ENCODE measurements at regions not wholly inside any gene's neighbourhood (a gene's known extent, or its start where the extent isn't known, plus 50 kb on each side); places are given as distances from the start of the nearest gene placed in this dataset.

DNA sequence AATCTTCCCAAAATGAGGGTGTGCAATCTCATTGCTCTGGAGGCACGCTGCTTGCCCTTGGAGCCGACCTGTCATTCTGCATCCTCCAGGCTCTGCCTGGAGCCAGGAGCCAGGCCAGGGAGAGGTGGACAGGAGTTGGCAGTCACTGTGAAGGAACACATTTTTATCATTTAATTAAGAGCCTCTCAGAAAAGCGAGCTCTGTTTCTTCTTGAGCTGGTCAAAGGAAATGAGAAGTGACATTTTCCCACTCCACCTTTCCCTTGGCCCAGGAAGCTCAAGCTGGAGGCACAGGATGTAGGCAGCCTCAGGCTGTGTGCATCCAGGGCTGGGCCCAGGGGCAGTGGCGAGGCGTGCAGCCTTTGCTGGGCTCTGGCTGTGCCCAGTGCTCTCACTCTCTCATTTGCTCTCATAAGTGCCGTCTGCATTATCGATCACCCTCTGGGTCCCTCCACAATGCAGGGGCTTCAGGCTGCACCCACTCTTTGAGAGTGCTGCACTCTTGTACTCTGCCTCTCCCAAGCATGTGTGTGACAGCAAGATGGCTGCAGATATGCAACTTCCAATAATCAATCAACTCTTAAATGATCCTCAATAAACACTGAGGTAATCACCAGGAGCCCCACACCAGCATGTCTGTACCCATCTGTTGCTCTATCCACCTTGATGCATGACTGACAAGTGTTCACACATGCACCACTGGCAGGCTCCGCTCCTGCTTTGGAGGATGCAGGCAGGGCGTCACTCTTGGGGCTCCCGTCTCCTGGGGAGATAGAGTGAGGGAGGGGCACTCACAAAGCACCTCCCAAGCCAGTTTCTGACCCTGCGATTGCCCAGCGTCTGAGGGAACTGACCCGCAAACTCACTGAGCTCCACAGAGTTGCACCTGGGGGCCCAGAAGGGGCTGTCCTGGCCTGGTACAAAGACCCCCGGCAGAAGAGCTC, 171.4 kb downstream of the ZNF248 start:
- H3K4me3 ChIP-seq (ENCODE audit: low read depth in 1 of 2, low read length in 2 of 2) = no peak overlapping the region
- H3K4me1 ChIP-seq (ENCODE audit: control insufficient read depth in 1 of 2, insufficient read depth in 2 of 2, low read length in 2 of 2) = no peaks in the 10 kb centered on the region
- H3K27me3 ChIP-seq (ENCODE audit: control insufficient read depth in 1 of 2, insufficient read depth in 2 of 2, low read length in 2 of 2) = no peaks in the 10 kb centered on the region
- H3K9ac ChIP-seq (ENCODE audit: low read depth in 1 of 2, low read length in 2 of 2) = no peak overlapping the region
- peaks cover 23 to 36% of the 10 kb centered on the region in 2 donors for H3K9me3 ChIP-seq (ENCODE audit: control insufficient read depth in 1 of 2, low read length in 2 of 2)
- no peak overlapping the region for H3K27ac ChIP-seq (ENCODE audit: low read depth, low read length)
- no peaks in the 10 kb centered on the region for H3K36me3 ChIP-seq (ENCODE audit: control insufficient read depth in 1 of 2, insufficient read depth in 2 of 2, low read length in 2 of 2)

- Histone ChIP-seq H3K9ac (ENCODE audit: low read depth in 1 of 2, low read length in 2 of 2) (no peak overlapping the region), H3K4me3 (ENCODE audit: low read depth in 1 of 2, low read length in 2 of 2) (no peak overlapping the region), H3K27ac (ENCODE audit: low read depth, low read length) (no peak overlapping the region), H3K9me3 (ENCODE audit: control insufficient read depth in 1 of 2, low read length in 2 of 2) (peaks cover 23 to 40% of the 10 kb centered on the region in 2 donors), H3K4me1 (ENCODE audit: control insufficient read depth in 1 of 2, insufficient read depth in 2 of 2, low read length in 2 of 2) (no peaks in the 10 kb centered on the region), H3K27me3 (ENCODE audit: control insufficient read depth in 1 of 2, insufficient read depth in 2 of 2, low read length in 2 of 2) (no peaks in the 10 kb centered on the region), H3K36me3 (ENCODE audit: control insufficient read depth in 1 of 2, insufficient read depth in 2 of 2, low read length in 2 of 2) (no peaks in the 10 kb centered on the region)
Measured at GRCh38 chr10:37684765-37685164, 172.6 kb downstream of the ZNF248 start.

GRCh38 chr10:37682617-37683016, 174.8 kb downstream of the ZNF248 start:
- no peaks in the 10 kb centered on the region for H3K36me3 ChIP-seq (ENCODE audit: control insufficient read depth in 1 of 2, insufficient read depth in 2 of 2, low read length in 2 of 2)
- H3K27ac ChIP-seq (ENCODE audit: low read depth, low read length) = no peak overlapping the region
- no peaks in the 10 kb centered on the region for H3K27me3 ChIP-seq (ENCODE audit: control insufficient read depth in 1 of 2, insufficient read depth in 2 of 2, low read length in 2 of 2)
- H3K9ac ChIP-seq (ENCODE audit: low read depth in 1 of 2, low read length in 2 of 2) = no peak overlapping the region
- no peak overlapping the region for H3K4me3 ChIP-seq (ENCODE audit: low read depth in 1 of 2, low read length in 2 of 2)
- H3K9me3 ChIP-seq (ENCODE audit: control insufficient read depth in 1 of 2, low read length in 2 of 2) = peaks cover 23 to 51% of the 10 kb centered on the region in 2 donors
- no peaks in the 10 kb centered on the region for H3K4me1 ChIP-seq (ENCODE audit: control insufficient read depth in 1 of 2, insufficient read depth in 2 of 2, low read length in 2 of 2)

- Histone ChIP-seq H3K9ac (ENCODE audit: low read depth in 1 of 2, low read length in 2 of 2) (no peak overlapping the region), H3K27ac (ENCODE audit: low read depth, low read length) (no peak overlapping the region), H3K4me3 (ENCODE audit: low read depth in 1 of 2, low read length in 2 of 2) (no peak overlapping the region), H3K4me1 (ENCODE audit: control insufficient read depth in 1 of 2, insufficient read depth in 2 of 2, low read length in 2 of 2) (no peaks in the 10 kb centered on the region), H3K36me3 (ENCODE audit: control insufficient read depth in 1 of 2, insufficient read depth in 2 of 2, low read length in 2 of 2) (no peaks in the 10 kb centered on the region), H3K9me3 (ENCODE audit: control insufficient read depth in 1 of 2, low read length in 2 of 2) (peaks cover 20 to 47% of the 10 kb centered on the region in 2 donors), H3K27me3 (ENCODE audit: control insufficient read depth in 1 of 2, insufficient read depth in 2 of 2, low read length in 2 of 2) (no peaks in the 10 kb centered on the region)
Measured at GRCh38 chr10:37681617-37681999, 175.8 kb downstream of the ZNF248 start.

DNA sequence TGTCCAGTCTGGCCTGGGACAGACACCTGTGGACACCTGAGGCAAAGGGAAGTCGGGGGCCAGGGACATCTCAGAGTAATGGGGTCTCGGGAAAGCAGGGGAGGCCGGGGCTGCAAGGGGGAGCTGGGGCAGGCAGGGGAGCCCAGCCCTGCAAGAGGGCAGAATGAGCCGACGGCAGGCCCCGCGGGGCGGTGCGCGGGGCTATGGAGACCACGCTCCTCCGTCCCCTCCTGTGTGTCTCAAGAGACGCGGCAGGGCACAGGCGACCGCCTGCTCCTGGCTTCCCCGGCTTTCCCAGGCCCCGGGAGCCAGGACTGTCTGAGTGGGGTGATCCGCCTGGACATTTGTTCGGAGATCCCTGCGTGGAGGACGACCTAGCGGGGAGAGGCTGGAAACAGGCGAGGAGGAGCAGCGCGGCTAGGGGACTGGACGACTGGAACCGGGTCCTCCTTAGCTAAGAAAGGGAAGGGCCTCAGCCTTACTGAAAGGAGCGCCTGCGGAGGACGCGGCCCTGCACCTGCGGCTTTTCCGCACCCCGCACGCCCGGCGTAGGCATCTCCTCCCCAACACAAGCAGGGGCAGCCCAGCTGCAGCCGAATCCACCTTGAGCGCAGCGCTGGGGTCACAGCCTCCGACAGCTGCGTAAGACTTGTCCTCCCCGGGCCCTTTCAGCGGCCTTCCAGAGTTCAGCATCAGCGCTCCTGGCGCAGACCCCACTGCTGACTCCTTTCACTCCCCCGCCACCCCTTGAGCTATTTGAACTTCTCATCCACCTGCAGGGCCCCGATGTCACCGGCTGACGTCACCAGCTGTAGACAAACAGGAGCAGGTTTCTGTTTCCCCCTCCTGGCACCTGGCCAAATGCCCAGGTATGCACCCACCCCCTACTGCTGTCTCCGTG, 176.4 kb downstream of the ZNF248 start:
- Histone ChIP-seq H3K9me3 (ENCODE audit: control insufficient read depth in 1 of 2, low read length in 2 of 2) (peaks cover 14 to 46% of the 10 kb centered on the region in 2 donors), H3K27ac (ENCODE audit: low read depth, low read length) (no peak overlapping the region), H3K4me3 (ENCODE audit: low read depth in 1 of 2, low read length in 2 of 2) (no peak overlapping the region), H3K36me3 (ENCODE audit: control insufficient read depth in 1 of 2, insufficient read depth in 2 of 2, low read length in 2 of 2) (no peaks in the 10 kb centered on the region), H3K9ac (ENCODE audit: low read depth in 1 of 2, low read length in 2 of 2) (no peak overlapping the region), H3K27me3 (ENCODE audit: control insufficient read depth in 1 of 2, insufficient read depth in 2 of 2, low read length in 2 of 2) (no peaks in the 10 kb centered on the region), H3K4me1 (ENCODE audit: control insufficient read depth in 1 of 2, insufficient read depth in 2 of 2, low read length in 2 of 2) (no peaks in the 10 kb centered on the region)

DNA sequence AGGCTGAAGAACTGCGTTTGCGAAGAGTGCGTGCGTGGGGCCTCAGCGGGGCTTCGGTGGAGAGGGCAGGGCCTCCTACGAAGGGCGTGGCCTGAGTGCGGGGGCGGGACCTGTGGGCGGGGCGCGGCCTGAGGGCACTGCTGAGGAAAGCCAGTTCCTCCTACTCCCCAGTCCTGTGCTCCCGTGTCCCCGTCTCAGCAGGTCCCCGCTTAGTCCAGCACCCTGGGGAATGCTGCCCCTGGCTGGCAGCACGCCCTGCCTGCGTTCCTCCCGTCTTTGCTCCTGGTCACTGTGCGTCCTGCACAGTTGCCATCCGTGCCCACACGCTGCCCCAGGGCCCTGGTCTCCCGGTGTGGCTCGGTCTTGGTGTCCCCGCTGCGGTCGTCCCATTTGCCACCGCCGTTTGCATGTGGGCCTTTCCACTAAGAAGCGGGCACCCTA, 177.1 kb downstream of the ZNF248 start:
- no peak overlapping the region for H3K27ac ChIP-seq (ENCODE audit: low read depth, low read length)
- no peak overlapping the region for H3K9ac ChIP-seq (ENCODE audit: low read depth in 1 of 2, low read length in 2 of 2)
- H3K36me3 ChIP-seq (ENCODE audit: control insufficient read depth in 1 of 2, insufficient read depth in 2 of 2, low read length in 2 of 2) = no peaks in the 10 kb centered on the region
- H3K4me1 ChIP-seq (ENCODE audit: control insufficient read depth in 1 of 2, insufficient read depth in 2 of 2, low read length in 2 of 2) = no peaks in the 10 kb centered on the region
- no peaks in the 10 kb centered on the region for H3K27me3 ChIP-seq (ENCODE audit: control insufficient read depth in 1 of 2, insufficient read depth in 2 of 2, low read length in 2 of 2)
- H3K4me3 ChIP-seq (ENCODE audit: low read depth in 1 of 2, low read length in 2 of 2) = no peak overlapping the region
- peaks cover 16 to 47% of the 10 kb centered on the region in 2 donors for H3K9me3 ChIP-seq (ENCODE audit: control insufficient read depth in 1 of 2, low read length in 2 of 2)

DNA sequence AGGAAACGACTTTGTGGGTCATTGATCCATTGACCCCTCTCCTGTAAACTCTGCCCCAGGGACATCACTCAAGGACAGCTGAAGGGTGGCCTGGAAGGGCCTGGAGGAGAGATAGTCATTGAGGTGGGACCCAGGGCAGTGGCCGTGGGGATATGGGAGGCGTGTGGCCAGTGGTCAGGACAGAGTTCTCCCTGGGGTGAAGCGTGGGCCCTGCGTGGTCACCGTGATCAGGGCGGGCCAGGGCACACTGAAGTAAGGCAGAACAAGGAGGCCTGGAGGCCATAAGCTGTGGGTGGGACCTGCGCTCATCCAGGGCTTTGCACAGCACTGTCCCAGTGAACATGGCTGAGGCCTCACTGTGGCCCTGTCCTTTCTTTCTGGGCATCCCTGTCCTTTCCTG, 177.9 kb downstream of the ZNF248 start:
- H3K27ac ChIP-seq (ENCODE audit: low read depth, low read length) = no peak overlapping the region
- no peak overlapping the region for H3K4me3 ChIP-seq (ENCODE audit: low read depth in 1 of 2, low read length in 2 of 2)
- H3K9me3 ChIP-seq (ENCODE audit: control insufficient read depth in 1 of 2, low read length in 2 of 2) = peaks cover 24 to 45% of the 10 kb centered on the region in 2 donors
- H3K27me3 ChIP-seq (ENCODE audit: control insufficient read depth in 1 of 2, insufficient read depth in 2 of 2, low read length in 2 of 2) = no peaks in the 10 kb centered on the region
- no peak overlapping the region for H3K9ac ChIP-seq (ENCODE audit: low read depth in 1 of 2, low read length in 2 of 2)
- no peaks in the 10 kb centered on the region for H3K4me1 ChIP-seq (ENCODE audit: control insufficient read depth in 1 of 2, insufficient read depth in 2 of 2, low read length in 2 of 2)
- no peaks in the 10 kb centered on the region for H3K36me3 ChIP-seq (ENCODE audit: control insufficient read depth in 1 of 2, insufficient read depth in 2 of 2, low read length in 2 of 2)

- Histone ChIP-seq H3K4me3 (ENCODE audit: low read depth in 1 of 2, low read length in 2 of 2) (no peak overlapping the region), H3K4me1 (ENCODE audit: control insufficient read depth in 1 of 2, insufficient read depth in 2 of 2, low read length in 2 of 2) (no peaks in the 10 kb centered on the region), H3K36me3 (ENCODE audit: control insufficient read depth in 1 of 2, insufficient read depth in 2 of 2, low read length in 2 of 2) (no peaks in the 10 kb centered on the region), H3K27me3 (ENCODE audit: control insufficient read depth in 1 of 2, insufficient read depth in 2 of 2, low read length in 2 of 2) (no peaks in the 10 kb centered on the region), H3K9me3 (ENCODE audit: control insufficient read depth in 1 of 2, low read length in 2 of 2) (peaks cover 13 to 32% of the 10 kb centered on the region in 2 donors), H3K9ac (ENCODE audit: low read depth in 1 of 2, low read length in 2 of 2) (no peak overlapping the region), H3K27ac (ENCODE audit: low read depth, low read length) (no peak overlapping the region)
Measured at GRCh38 chr10:37675449-37675848, 182.0 kb downstream of the ZNF248 start.

DNA sequence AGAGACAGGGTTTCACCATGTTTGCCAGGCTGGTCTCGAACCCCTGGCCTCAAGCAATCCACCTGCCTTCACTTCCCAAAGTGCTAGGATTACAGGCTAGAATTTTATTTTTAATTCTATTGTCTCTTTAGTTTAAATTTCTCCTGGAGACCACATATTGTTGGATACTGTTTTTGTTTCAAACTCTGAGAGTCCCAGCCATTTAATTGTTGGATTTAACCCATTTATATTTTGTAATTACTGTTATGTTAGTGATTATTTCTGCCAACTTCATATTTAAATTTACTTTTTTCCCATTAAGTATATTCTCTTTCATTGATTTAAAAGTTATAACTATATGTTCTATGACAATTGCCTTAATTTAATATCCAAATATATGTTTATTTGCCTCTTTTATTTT, 185.6 kb downstream of the ZNF248 start:
- Histone ChIP-seq H3K27me3 (ENCODE audit: control insufficient read depth in 1 of 2, insufficient read depth in 2 of 2, low read length in 2 of 2) (no peaks in the 10 kb centered on the region), H3K4me1 (ENCODE audit: control insufficient read depth in 1 of 2, insufficient read depth in 2 of 2, low read length in 2 of 2) (no peaks in the 10 kb centered on the region), H3K36me3 (ENCODE audit: control insufficient read depth in 1 of 2, insufficient read depth in 2 of 2, low read length in 2 of 2) (no peaks in the 10 kb centered on the region), H3K9me3 (ENCODE audit: control insufficient read depth in 1 of 2, low read length in 2 of 2) (peaks cover 13 to 15% of the 10 kb centered on the region in 2 donors), H3K9ac (ENCODE audit: low read depth in 1 of 2, low read length in 2 of 2) (no peak overlapping the region), H3K27ac (ENCODE audit: low read depth, low read length) (no peak overlapping the region), H3K4me3 (ENCODE audit: low read depth in 1 of 2, low read length in 2 of 2) (no peak overlapping the region)

GRCh38 chr10:37667736-37668135, 189.7 kb downstream of the ZNF248 start:
- Histone ChIP-seq H3K27ac (ENCODE audit: low read depth, low read length) (no peak overlapping the region), H3K9ac (ENCODE audit: low read depth in 1 of 2, low read length in 2 of 2) (no peak overlapping the region), H3K36me3 (ENCODE audit: control insufficient read depth in 1 of 2, insufficient read depth in 2 of 2, low read length in 2 of 2) (no peaks in the 10 kb centered on the region), H3K27me3 (ENCODE audit: control insufficient read depth in 1 of 2, insufficient read depth in 2 of 2, low read length in 2 of 2) (no peaks in the 10 kb centered on the region), H3K9me3 (ENCODE audit: control insufficient read depth in 1 of 2, low read length in 2 of 2) (peaks cover 6 to 24% of the 10 kb centered on the region in 2 donors), H3K4me3 (ENCODE audit: low read depth in 1 of 2, low read length in 2 of 2) (no peak overlapping the region), H3K4me1 (ENCODE audit: control insufficient read depth in 1 of 2, insufficient read depth in 2 of 2, low read length in 2 of 2) (no peaks in the 10 kb centered on the region)
